MM.1S (cell line): ENCODE measurements at regions not wholly inside any gene's neighbourhood (a gene's known extent, or its start where the extent isn't known, plus 50 kb on each side); places are given as distances from the start of the nearest gene placed in this dataset.
"Not testable (repeated sequence)": the region's sequence is repeated elsewhere in the genome, so short reads cannot be mapped to it uniquely, and the experiment has no call there.

ENCODE experiments used
- DNase-seq: peaks from one replicate; pipeline ENCODE4 v3.0.0-alpha.2; 2015
- H2AFZ ChIP-seq: fragments of 300-600 bp; sonication (generic); 2 replicates; pipeline ENCODE4 v1.6.0; 2016; ENCODE audit warnings: antibody characterized with exemption, low read length
- H3F3A ChIP-seq: fragments of 300-600 bp; sonication (generic); 2 replicates; pipeline ENCODE4 v1.6.1; 2016; ENCODE audit warnings: mild to moderate bottlenecking, antibody characterized with exemption, low read length, moderate library complexity, mixed read lengths; ENCODE audit not compliant: insufficient read depth
- H3K27ac ChIP-seq: fragments of 300-600 bp; sonication (generic); 2 replicates; pipeline ENCODE4 v1.5.1; 2016; ENCODE audit warnings: mild to moderate bottlenecking, low read length
- H3K27me3 ChIP-seq: fragments of 300-600 bp; sonication (generic); replicated peaks from 2 replicates; pipeline ENCODE4 v1.6.0; 2016; ENCODE audit warnings: low read length; ENCODE audit not compliant: insufficient read depth
- H3K36me3 ChIP-seq: fragments of 300-600 bp; sonication (generic); replicated peaks from 2 replicates; pipeline ENCODE4 v1.6.1; 2016; ENCODE audit warnings: mild to moderate bottlenecking, low read length, mixed read lengths; ENCODE audit not compliant: insufficient read depth
- H3K4me1 ChIP-seq: fragments of 300-600 bp; sonication (generic); 2 replicates; pipeline ENCODE4 v1.6.1; 2016; ENCODE audit warnings: low read length, mixed read lengths
- H3K4me2 ChIP-seq: fragments of 300-600 bp; sonication (generic); 2 replicates; pipeline ENCODE4 v1.6.0; 2016; ENCODE audit warnings: low read depth, low read length
- H3K4me3 ChIP-seq: fragments of 300-600 bp; sonication (generic); 2 replicates; pipeline ENCODE4 v1.5.1; 2016; ENCODE audit warnings: low read length, mixed read lengths
- H3K79me2 ChIP-seq: fragments of 300-600 bp; sonication (generic); 2 replicates; pipeline ENCODE4 v1.6.1; 2016; ENCODE audit warnings: mixed run types, low read length, mixed read lengths
- H3K9ac ChIP-seq: fragments of 300-600 bp; sonication (generic); 2 replicates; pipeline ENCODE4 v1.6.1; 2016; ENCODE audit warnings: low read length, mixed read lengths
- H3K9me2 ChIP-seq: fragments of 300-600 bp; sonication (generic); replicated peaks from 2 replicates; pipeline ENCODE4 v1.6.1; 2016; ENCODE audit warnings: mild to moderate bottlenecking, low read length, mixed read lengths; ENCODE audit not compliant: insufficient read depth
- H3K9me3 ChIP-seq: fragments of 300-600 bp; sonication (generic); replicated peaks from 2 replicates; pipeline ENCODE4 v1.6.1; 2016; ENCODE audit warnings: mild to moderate bottlenecking, low read length, mixed read lengths; ENCODE audit not compliant: insufficient read depth
- H4K20me1 ChIP-seq: fragments of 300-600 bp; sonication (generic); 2 replicates; pipeline ENCODE4 v1.6.1; 2016; ENCODE audit warnings: mild to moderate bottlenecking, low read length, moderate library complexity, mixed read lengths; ENCODE audit not compliant: insufficient read depth
- EZH2 ChIP-seq: fragments of 300-600 bp; sonication (generic); optimal IDR thresholded peaks from 2 replicates; pipeline ENCODE3; 2017; ENCODE audit warnings: low read depth, mild to moderate bottlenecking, antibody characterized with exemption, low read length, mixed read lengths
- EZH2phosphoT487 ChIP-seq: fragments of 300-600 bp; sonication (generic); IDR thresholded peaks from 2 replicates; pipeline ENCODE4 v1.6.1; 2018; ENCODE audit warnings: antibody characterized with exemption, low read length
- TF ChIP-seq, protein P1 (sequence below): fragments of 300-600 bp; sonication (generic); IDR thresholded peaks from 2 replicates; pipeline ENCODE4 v1.5.1; 2016; ENCODE audit warnings: antibody characterized with exemption, low read length, mixed read lengths

GRCh38 chr16:65372171-65372570 is 250.3 kb upstream of the CDH11 start:
- no peaks in the 10 kb centered on the region for H3K36me3 ChIP-seq
- no peaks in the 10 kb centered on the region for H3F3A ChIP-seq
- no peaks in the 10 kb centered on the region for H3K79me2 ChIP-seq
- TF ChIP-seq, protein P1, sequence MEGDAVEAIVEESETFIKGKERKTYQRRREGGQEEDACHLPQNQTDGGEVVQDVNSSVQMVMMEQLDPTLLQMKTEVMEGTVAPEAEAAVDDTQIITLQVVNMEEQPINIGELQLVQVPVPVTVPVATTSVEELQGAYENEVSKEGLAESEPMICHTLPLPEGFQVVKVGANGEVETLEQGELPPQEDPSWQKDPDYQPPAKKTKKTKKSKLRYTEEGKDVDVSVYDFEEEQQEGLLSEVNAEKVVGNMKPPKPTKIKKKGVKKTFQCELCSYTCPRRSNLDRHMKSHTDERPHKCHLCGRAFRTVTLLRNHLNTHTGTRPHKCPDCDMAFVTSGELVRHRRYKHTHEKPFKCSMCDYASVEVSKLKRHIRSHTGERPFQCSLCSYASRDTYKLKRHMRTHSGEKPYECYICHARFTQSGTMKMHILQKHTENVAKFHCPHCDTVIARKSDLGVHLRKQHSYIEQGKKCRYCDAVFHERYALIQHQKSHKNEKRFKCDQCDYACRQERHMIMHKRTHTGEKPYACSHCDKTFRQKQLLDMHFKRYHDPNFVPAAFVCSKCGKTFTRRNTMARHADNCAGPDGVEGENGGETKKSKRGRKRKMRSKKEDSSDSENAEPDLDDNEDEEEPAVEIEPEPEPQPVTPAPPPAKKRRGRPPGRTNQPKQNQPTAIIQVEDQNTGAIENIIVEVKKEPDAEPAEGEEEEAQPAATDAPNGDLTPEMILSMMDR = no peak
- TF ChIP-seq EZH2phosphoT487 = no peak
- no peak for TF ChIP-seq EZH2
- no peaks in the 10 kb centered on the region for H3K27me3 ChIP-seq
- DNase-seq = no peak
- no peaks in the 10 kb centered on the region for H3K4me1 ChIP-seq
- H2AFZ ChIP-seq = no peak overlapping the region
- no peaks in the 10 kb centered on the region for H3K9me2 ChIP-seq
- H3K4me3 ChIP-seq = no peak overlapping the region
- H4K20me1 ChIP-seq = no peaks in the 10 kb centered on the region
- H3K4me2 ChIP-seq = no peak overlapping the region
- H3K9ac ChIP-seq = no peak overlapping the region
- H3K9me3 ChIP-seq = no peaks in the 10 kb centered on the region
- no peak overlapping the region for H3K27ac ChIP-seq

DNA sequence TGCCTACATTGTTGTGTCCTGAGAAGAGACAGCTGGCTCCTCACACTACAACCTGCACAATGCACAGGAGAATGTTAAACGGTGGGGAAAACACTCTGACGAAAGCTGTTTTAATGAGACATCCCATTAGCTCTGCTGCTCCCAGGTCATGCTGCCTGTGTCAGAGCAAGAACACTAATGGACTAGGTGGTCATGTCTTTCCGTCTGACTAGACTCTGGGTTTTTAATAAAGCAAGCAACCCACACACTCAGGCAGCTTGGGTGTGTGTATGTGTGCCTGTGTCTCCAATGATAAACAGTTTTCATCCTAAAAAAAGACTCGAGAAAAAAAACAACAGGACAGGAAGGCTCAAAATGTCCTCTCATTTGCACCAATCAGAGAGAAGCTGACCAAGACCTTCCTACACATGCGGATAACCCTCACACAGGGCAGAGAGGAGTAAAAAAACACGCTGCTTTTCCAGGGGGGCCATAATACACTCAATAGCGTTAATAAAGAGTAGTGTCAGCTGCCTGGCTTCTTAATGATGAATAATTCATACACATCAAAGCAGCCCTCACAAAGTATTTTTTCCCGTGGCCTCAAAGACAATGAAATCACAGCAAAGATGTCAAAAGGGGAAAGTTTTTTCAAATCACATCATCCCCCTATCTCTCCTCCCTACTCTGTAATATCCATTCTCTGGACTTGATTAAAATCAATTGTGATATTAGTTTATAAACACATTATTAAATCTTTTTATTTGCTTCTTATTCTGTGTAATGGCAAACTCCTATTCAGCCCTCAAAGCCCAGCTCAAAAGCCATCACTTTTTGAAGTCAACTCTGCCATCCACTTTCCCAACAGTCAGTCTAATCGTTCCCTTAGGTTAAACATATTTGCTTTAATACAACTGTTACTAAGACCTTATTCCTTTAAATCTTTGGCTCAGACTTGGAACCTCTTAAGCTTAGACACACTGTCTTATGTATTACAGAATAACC is 244.2 kb upstream of the CDH11 start:
- no peaks in the 10 kb centered on the region for H3K36me3 ChIP-seq
- no peak overlapping the region for H3K4me3 ChIP-seq
- no peaks in the 10 kb centered on the region for H3F3A ChIP-seq
- no peaks in the 10 kb centered on the region for H3K4me1 ChIP-seq
- DNase-seq = no peak
- no peaks in the 10 kb centered on the region for H3K9me3 ChIP-seq
- no peaks in the 10 kb centered on the region for H3K9me2 ChIP-seq
- H3K27me3 ChIP-seq = no peaks in the 10 kb centered on the region
- no peaks in the 10 kb centered on the region for H3K79me2 ChIP-seq
- H3K4me2 ChIP-seq = no peak overlapping the region
- no peak for TF ChIP-seq EZH2
- TF ChIP-seq, protein P1 = no peak
- TF ChIP-seq EZH2phosphoT487 = no peak
- H3K27ac ChIP-seq = no peak overlapping the region
- H2AFZ ChIP-seq = no peak overlapping the region
- H3K9ac ChIP-seq = no peak overlapping the region
- no peaks in the 10 kb centered on the region for H4K20me1 ChIP-seq

- not testable (repeated sequence) for H3K27me3 ChIP-seq, DNase-seq, H3K79me2 ChIP-seq, H3K27ac ChIP-seq, H3K4me2 ChIP-seq, H3K9me3 ChIP-seq, H3K9ac ChIP-seq, H4K20me1 ChIP-seq, H3K4me1 ChIP-seq, H3K4me3 ChIP-seq, H3K9me2 ChIP-seq, H3F3A ChIP-seq, H2AFZ ChIP-seq, H3K36me3 ChIP-seq
These were observed 234.9 kb upstream of the CDH11 start for GRCh38 chr16:65356721-65357120.

DNA sequence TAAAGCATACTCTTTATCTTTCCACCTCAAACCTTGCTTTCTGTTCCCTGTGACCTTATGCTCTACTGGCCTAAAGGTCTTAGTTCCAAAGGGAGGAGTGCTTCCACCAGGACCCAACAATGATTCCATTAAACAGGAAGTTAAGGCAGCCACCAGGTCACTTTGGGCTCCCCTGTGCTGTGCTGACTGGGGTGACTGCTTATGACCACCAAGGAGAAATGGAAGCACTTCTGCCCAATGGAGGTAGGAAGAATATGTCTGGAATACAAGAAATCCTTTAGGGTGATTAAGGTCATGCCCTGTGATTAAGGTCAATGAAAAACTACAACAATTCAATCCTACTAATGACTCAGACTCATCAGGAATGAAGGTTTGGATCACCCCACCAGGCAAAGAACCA is 233.8 kb upstream of the CDH11 start:
- Histone ChIP-seq H3K79me2 (no peaks in the 10 kb centered on the region), H3K4me1 (no peaks in the 10 kb centered on the region), H2AFZ (no peak overlapping the region), H3K9me2 (no peaks in the 10 kb centered on the region), H4K20me1 (no peaks in the 10 kb centered on the region), H3K9me3 (no peaks in the 10 kb centered on the region), H3F3A (no peaks in the 10 kb centered on the region), H3K9ac (no peak overlapping the region), H3K4me3 (no peak overlapping the region), H3K36me3 (no peaks in the 10 kb centered on the region), H3K4me2 (no peak overlapping the region), H3K27ac (no peak overlapping the region), H3K27me3 (no peaks in the 10 kb centered on the region)
- TF ChIP-seq, protein P1 = no peak
- TF ChIP-seq EZH2 = no peak
- DNase-seq = no peak
